Right ventricle myocardium superior (tissue), 1 donor: ENCODE measurements at regions not wholly inside any gene's neighbourhood (a gene's known extent, or its start where the extent isn't known, plus 50 kb on each side); places are given as distances from the start of the nearest gene placed in this dataset.

Source experiments
- ATAC-seq: fragments of 200-7000 bp; cut with Tn5 transposase; one replicate; pipeline ENCODE4 v1.9.1; 2020; ENCODE audit warnings: mild to moderate bottlenecking; ENCODE audit not compliant: poor library complexity
- DNase-seq: peaks from one replicate; pipeline ENCODE4 v3.0.0-alpha.2; 2020
- intact Hi-C: fragments of 100-400 bp; cut with DNase I; formaldehyde crosslinking; loops from one replicate; pipeline ENCODE4 v1.11.2; 2022
- donor health status: DM: no; HTN: yes; CAD: no; lungs with severe emphysema.

- DNase-seq (no peak), ATAC-seq (no peak)
- intact Hi-C loops, result no loop called here
Measured at GRCh38 chr10:90447831-90448230, 410.0 kb downstream of the HTR7 start.

GRCh38 chr10:90450797-90451196 is 407.0 kb downstream of the HTR7 start:
- intact Hi-C loops, result no loop called here
- DNase-seq (no peak), ATAC-seq (no peak)

GRCh38 chr10:90451283-90451682 is 406.6 kb downstream of the HTR7 start:
- no peak for DNase-seq
- intact Hi-C loops, result no loop called here
- ATAC-seq, result no peak

GRCh38 chr10:90458054-90458453 is 399.8 kb downstream of the HTR7 start:
- ATAC-seq (no peak), DNase-seq (no peak)
- intact Hi-C loops, result no loop called here

- DNase-seq, result no peak
- no peak for ATAC-seq
Measured at GRCh38 chr10:90458571-90458970, 399.3 kb downstream of the HTR7 start.

GRCh38 chr10:90461437-90462155 is 396.2 kb downstream of the HTR7 start:
- ATAC-seq, result no peak
- no peak for DNase-seq
- intact Hi-C loops, result no loop called here

More at GRCh38 chr10:90458571-90458970, 399.3 kb downstream of the HTR7 start:
- intact Hi-C loops, result no loop called here

- ATAC-seq, result no peak
Measured at GRCh38 chr10:90462749-90463470, 394.9 kb downstream of the HTR7 start.

GRCh38 chr10:90464329-90464728 is 393.5 kb downstream of the HTR7 start:
- ATAC-seq, result no peak
- DNase-seq, result no peak
- intact Hi-C loops, result no loop called here

More at GRCh38 chr10:90462749-90463470, 394.9 kb downstream of the HTR7 start:
- no peak for DNase-seq
- intact Hi-C loops, result no loop called here

- ATAC-seq (no peak), DNase-seq (no peak)
- intact Hi-C loops, result no loop called here
Measured at GRCh38 chr10:90470966-90471365, 386.9 kb downstream of the HTR7 start.

GRCh38 chr10:90480466-90480865 is 377.4 kb downstream of the HTR7 start:
- intact Hi-C loops, result no loop called here
- ATAC-seq, result no peak
- DNase-seq, result no peak

GRCh38 chr10:90481326-90481923 is 376.4 kb downstream of the HTR7 start:
- DNase-seq (no peak), ATAC-seq (no peak)
- intact Hi-C loops, result no loop called here

GRCh38 chr10:90484518-90484917 is 373.3 kb downstream of the HTR7 start:
- intact Hi-C loops, result no loop called here
- ATAC-seq, result no peak
- peak; percentile 39 for DNase-seq

- DNase-seq, result no peak
- intact Hi-C loops, result no loop called here
- no peak for ATAC-seq
Measured at GRCh38 chr10:90494183-90494582, 363.7 kb downstream of the HTR7 start.

GRCh38 chr10:90504172-90504571 is 353.7 kb downstream of the HTR7 start:
- intact Hi-C loops, result no loop called here
- no peak for DNase-seq
- no peak for ATAC-seq

GRCh38 chr10:90526721-90527120 is 331.1 kb downstream of the HTR7 start:
- no peak for ATAC-seq
- intact Hi-C loops, result no loop called here
- DNase-seq, result no peak

- ATAC-seq (no peak), DNase-seq (no peak)
- intact Hi-C loops, result no loop called here
Measured at GRCh38 chr10:90530521-90530920, 327.3 kb downstream of the HTR7 start.

GRCh38 chr10:90557385-90557784 is 300.5 kb downstream of the HTR7 start:
- intact Hi-C loops, result no loop called here

GRCh38 chr10:90560331-90560730 is 297.5 kb downstream of the HTR7 start:
- no peak for DNase-seq
- ATAC-seq, result no peak
- intact Hi-C loops, result no loop called here

More at GRCh38 chr10:90557385-90557784, 300.5 kb downstream of the HTR7 start:
- DNase-seq (no peak), ATAC-seq (no peak)

- intact Hi-C loops, result no loop called here
- no peak for DNase-seq
- no peak for ATAC-seq
Measured at GRCh38 chr10:90561666-90562065, 296.2 kb downstream of the HTR7 start.
